HG03135 (cell line): ENCODE measurements at regions not wholly inside any gene's neighbourhood (a gene's known extent, or its start where the extent isn't known, plus 50 kb on each side); places are given as distances from the start of the nearest gene placed in this dataset.

ENCODE experiments used
- ATAC-seq: cut with Tn5 transposase; IDR thresholded peaks from one replicate; pipeline ENCODE4 v1.9.1; 2021; ENCODE audit warnings: mild to moderate bottlenecking, moderate library complexity; ENCODE audit not compliant: unreplicated experiment

DNA sequence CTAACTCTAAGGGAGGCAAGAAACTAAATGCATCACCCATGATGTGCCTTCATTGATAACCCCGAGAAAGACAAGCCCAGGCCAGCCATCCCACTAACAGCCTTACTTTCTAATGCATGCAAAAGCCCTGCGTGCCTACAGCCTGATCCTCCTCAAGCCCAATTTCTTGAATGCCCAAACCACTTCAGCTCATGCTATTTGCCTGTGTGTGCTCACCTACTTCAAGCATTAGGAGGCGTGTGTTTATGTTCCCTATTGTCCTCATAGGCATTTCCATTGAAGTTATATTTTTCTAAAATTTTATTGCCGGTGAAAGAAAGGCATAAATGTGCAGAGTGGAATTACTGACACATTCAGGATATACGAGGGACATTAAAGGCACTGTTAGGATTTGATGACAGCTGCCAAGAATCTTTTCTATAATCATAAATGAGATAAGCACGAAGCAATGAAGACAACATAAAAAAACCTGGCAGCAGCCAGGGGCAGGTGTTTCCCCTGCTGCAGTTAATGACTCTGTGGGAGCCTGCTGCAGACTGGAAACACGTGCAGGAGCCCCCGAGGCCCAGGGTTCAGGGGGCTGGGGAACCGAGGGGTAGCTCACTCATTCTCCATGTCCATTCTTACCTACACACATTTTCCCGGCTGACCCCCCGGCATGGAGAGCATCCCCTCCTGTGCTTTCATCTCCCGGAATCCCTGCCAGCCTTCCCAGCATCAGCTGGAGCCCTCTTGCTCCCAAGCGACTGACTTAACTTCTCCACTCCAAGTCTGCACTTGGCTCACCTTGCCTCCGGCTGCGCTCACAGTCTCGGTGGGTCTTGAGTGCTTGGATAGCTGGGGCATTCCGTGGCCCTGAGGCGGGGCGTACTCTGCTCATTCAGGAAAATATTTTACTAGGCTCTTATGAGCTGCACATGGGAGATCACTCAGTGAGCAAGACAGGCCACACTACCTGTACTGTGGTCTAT is 292.3 kb upstream of the SIX2 start:
- no peak for ATAC-seq

- ATAC-seq, result no peak
Measured at GRCh38 chr2:45300026-45300750, 290.9 kb upstream of the SIX2 start.

GRCh38 chr2:45299361-45299760 is 290.1 kb upstream of the SIX2 start:
- ATAC-seq, result no peak

DNA sequence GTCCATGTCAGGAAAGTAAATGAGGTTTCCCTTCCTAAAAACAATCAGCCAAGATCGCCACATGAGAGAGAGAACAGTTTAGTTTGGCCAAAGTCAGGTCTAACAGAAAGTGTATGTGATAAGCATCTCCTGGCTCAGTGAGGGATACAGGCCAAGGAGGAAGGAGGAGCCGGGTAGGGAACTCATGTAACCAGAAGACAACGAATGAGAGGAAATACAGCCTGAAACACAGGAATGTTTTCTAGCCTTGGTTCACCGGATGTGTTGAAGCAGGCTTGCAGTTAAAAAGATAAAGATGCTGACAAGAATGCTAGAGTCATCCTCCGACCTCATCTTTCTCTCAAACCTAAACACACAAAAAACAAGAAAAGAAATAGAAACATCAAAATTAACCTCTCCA is 283.9 kb upstream of the SIX2 start:
- ATAC-seq, result no peak

DNA sequence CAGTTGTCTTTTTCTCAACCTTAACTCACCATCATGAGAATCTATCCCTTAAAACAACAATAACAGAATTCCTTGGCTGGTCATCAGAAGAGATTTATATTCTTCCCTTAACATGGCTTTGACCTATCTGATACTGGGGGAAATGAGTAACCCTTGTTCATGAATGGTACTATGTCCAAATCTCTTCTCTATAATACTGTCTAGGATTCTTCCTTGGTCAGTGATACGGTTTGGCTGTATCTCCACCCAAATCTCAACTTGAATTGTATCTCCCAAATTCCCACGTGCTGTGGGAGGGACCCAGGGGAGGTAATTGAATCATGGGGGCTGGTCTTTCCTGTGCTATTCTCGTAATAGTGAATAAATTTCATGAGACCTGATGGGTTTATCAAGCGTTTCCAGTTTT is 282.0 kb upstream of the SIX2 start:
- no peak for ATAC-seq

DNA sequence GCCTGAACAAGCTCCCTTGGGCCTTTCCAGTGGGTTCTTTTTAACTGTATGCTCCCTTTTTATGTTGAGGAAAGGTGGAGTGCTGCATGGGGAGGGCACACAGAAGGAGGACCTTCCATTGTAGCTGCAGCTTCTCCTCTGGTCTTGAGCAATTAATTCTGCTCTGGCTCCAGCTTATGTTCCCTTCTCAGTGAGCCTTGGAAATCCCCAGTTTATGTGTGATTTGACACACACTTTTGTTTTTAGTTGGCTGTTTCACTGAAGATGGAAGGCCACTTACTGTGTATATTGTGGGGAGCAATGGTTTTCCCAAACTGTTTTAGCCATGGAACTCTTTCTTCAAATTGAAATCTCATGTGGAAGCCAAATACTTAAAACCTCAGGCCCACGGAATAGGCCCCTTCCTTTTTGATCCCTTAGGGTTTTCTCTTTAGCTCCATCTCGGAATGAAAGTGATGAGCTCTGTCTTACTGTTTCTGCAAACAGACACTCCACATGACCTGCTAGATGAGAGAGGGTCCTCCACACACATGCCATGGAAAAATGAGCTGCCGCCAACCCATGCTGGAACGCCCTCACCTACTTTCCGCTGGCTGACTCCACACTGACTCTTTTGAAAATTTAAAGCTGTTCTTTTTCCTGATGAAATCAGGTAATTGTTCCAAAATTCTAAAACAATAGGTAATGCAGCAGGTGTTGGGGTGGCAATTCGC is 280.9 kb upstream of the SIX2 start:
- no peak for ATAC-seq

- no peak for ATAC-seq
Measured at GRCh38 chr2:45288532-45289417, 279.5 kb upstream of the SIX2 start.

- ATAC-seq, result no peak
Measured at GRCh38 chr2:45287045-45287444, 277.8 kb upstream of the SIX2 start.

- no peak for ATAC-seq
Measured at GRCh38 chr2:45285771-45286390, 276.6 kb upstream of the SIX2 start.

- ATAC-seq, result no peak
Measured at GRCh38 chr2:45285311-45285710, 276.1 kb upstream of the SIX2 start.

- ATAC-seq, result no peak
Measured at GRCh38 chr2:45284621-45284995, 275.4 kb upstream of the SIX2 start.

GRCh38 chr2:45283764-45284620 is 274.7 kb upstream of the SIX2 start:
- no peak for ATAC-seq

- no peak for ATAC-seq
Measured at GRCh38 chr2:45282646-45283045, 273.4 kb upstream of the SIX2 start.

- no peak for ATAC-seq
Measured at GRCh38 chr2:45281311-45281710, 272.1 kb upstream of the SIX2 start.

- ATAC-seq, result no peak
Measured at GRCh38 chr2:45280794-45281193, 271.5 kb upstream of the SIX2 start.

- no peak for ATAC-seq
Measured at GRCh38 chr2:45279356-45279755, 270.1 kb upstream of the SIX2 start.

- ATAC-seq, result no peak
Measured at GRCh38 chr2:45278365-45279078, 269.3 kb upstream of the SIX2 start.

GRCh38 chr2:45276914-45277313 is 267.7 kb upstream of the SIX2 start:
- ATAC-seq, result no peak
